HL-60 (cell line): ENCODE measurements at regions not wholly inside any gene's neighbourhood (a gene's known extent, or its start where the extent isn't known, plus 50 kb on each side); places are given as distances from the start of the nearest gene placed in this dataset.

Experiments
- CTCF ChIP-seq: IDR thresholded peaks from one replicate; pipeline ENCODE4 v1.5.1; 2011; ENCODE audit warnings: low read length, control low read depth, inconsistent platforms; ENCODE audit not compliant: insufficient read depth
- GABPA ChIP-seq: IDR thresholded peaks from 2 replicates; pipeline ENCODE4 v1.6.1; 2012; ENCODE audit warnings: low read depth
- POLR2AphosphoS5 ChIP-seq: IDR thresholded peaks from 2 replicates; pipeline ENCODE4 v1.6.1; 2012; ENCODE audit warnings: low read depth
- REST ChIP-seq: IDR thresholded peaks from 2 replicates; pipeline ENCODE4 v1.6.1; 2012; ENCODE audit warnings: low read depth; ENCODE audit not compliant: insufficient replicate concordance

GRCh38 chr15:97750060-97750459 is 210.4 kb upstream of the ARRDC4 start:
- TF ChIP-seq POLR2AphosphoS5 (no peak), REST (no peak), CTCF (no peak), GABPA (no peak)
